ENCODE measurements at regions not wholly inside any gene's neighbourhood (a gene's known extent, or its start where the extent isn't known, plus 50 kb on each side); places are given as distances from the start of the nearest gene placed in this dataset.

DNA sequence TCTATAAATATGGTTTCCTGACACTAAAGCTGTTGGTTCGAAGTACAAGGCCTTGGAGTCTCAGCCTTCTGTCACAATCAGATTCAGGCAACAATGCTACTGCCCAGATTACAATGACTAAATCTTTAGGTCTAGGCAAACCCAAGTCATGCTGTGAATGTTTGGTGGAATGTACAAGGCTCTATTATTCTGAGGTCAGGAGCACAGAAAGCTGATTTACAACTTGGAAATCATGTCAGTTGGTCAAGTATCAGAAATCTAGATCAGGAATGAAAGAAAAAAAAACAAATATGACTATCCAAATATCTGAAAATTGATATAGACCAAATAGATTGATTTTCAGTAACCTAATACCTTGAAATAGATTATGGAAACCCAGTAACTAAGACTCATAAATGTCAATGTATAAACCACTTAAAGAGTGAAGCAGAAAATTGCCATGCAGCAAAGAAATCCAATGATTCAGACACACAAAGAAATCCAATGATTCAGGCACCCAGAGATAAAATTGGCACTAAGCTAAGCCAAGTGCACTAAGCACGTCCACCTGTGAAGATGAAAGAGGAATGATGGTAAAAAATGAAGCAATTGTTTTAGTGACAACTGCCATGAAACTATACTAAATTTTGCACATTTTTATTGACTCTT lies 588.0 kb upstream of the TUSC1 start:
- Histone ChIP-seq H3K4me2 (ENCODE audit: low read length) (no peak overlapping the region), H3K4me1 (ENCODE audit: insufficient read depth, low read length, severe bottlenecking) (no peaks in the 10 kb centered on the region), H3K79me2 (ENCODE audit: insufficient read depth, low read length) (no peaks in the 10 kb centered on the region), H3K36me3 (ENCODE audit: insufficient read depth, low read length) (no peaks in the 10 kb centered on the region), H3F3A (ENCODE audit: insufficient read depth, low read length) (no peaks in the 10 kb centered on the region), H3K4me3 (ENCODE audit: low read depth, low read length, poor library complexity, severe bottlenecking) (no peak overlapping the region), H2AFZ (ENCODE audit: low read length) (no peak overlapping the region), H4K20me1 (ENCODE audit: insufficient read depth, low read length) (no peaks in the 10 kb centered on the region), H3K9me3 (ENCODE audit: low read length) (no peaks in the 10 kb centered on the region), H3K27ac (ENCODE audit: low read depth, low read length, poor library complexity, severe bottlenecking) (no peak overlapping the region), H3K9me2 (ENCODE audit: low read depth, low read length) (no peaks in the 10 kb centered on the region), H3K27me3 (ENCODE audit: insufficient read depth, low read length) (no peaks in the 10 kb centered on the region), H3K9ac (ENCODE audit: low read length) (no peak overlapping the region)
- TF ChIP-seq, protein P1, sequence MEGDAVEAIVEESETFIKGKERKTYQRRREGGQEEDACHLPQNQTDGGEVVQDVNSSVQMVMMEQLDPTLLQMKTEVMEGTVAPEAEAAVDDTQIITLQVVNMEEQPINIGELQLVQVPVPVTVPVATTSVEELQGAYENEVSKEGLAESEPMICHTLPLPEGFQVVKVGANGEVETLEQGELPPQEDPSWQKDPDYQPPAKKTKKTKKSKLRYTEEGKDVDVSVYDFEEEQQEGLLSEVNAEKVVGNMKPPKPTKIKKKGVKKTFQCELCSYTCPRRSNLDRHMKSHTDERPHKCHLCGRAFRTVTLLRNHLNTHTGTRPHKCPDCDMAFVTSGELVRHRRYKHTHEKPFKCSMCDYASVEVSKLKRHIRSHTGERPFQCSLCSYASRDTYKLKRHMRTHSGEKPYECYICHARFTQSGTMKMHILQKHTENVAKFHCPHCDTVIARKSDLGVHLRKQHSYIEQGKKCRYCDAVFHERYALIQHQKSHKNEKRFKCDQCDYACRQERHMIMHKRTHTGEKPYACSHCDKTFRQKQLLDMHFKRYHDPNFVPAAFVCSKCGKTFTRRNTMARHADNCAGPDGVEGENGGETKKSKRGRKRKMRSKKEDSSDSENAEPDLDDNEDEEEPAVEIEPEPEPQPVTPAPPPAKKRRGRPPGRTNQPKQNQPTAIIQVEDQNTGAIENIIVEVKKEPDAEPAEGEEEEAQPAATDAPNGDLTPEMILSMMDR (IDR thresholded peaks at IDR 0.05; ENCODE audit: low read length) = no peak
- TF ChIP-seq EZH2 (IDR thresholded peaks at IDR 0.05; ENCODE audit: borderline replicate concordance, low read length) = no peak

DNA sequence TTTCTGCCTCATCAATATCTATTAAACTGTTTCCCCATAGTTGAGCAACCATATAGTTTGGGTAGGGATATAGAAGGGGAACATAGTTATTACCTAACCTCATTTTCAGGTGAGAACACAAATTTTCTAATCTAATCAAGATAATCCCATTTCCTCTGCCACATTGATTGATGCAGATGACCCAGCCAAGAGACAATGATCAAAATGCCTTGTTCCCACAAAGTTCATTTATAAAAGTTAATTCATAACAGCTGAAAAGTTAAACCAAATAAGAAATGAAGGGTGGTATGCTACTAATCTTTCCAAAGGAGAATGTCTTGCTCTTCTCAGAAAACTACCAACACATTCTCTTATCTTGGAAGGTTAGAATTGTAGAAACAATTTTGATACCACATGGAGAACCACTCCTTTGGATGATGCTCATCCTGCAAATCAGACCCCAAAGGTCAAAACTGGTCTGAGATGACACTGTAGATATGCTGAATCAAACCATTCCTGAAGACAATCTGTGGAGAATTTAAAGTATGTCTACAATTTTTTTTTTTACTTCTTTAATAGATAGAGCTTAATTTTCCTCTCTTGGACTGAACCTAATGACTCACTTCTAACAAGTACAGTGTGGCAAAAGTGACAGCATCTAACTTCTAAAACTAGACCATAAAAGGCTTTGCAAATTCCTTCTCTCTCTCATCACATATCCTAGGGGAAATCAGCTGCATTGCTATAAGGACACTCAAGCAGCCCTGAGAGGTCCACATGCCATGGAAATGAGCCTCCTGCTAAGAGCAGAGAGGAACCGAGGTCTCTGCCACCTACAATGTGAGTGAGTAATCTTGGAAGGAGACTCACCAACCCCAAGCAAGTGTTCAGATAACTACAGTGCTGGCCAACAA lies 586.7 kb upstream of the TUSC1 start:
- Histone ChIP-seq H3K36me3 (ENCODE audit: insufficient read depth, low read length) (no peaks in the 10 kb centered on the region), H3K79me2 (ENCODE audit: insufficient read depth, low read length) (no peaks in the 10 kb centered on the region), H3K9ac (ENCODE audit: low read length) (no peak overlapping the region), H3K4me3 (ENCODE audit: low read depth, low read length, poor library complexity, severe bottlenecking) (no peak overlapping the region), H3K9me3 (ENCODE audit: low read length) (no peaks in the 10 kb centered on the region), H3K4me1 (ENCODE audit: insufficient read depth, low read length, severe bottlenecking) (no peaks in the 10 kb centered on the region), H3K4me2 (ENCODE audit: low read length) (no peak overlapping the region), H3K27ac (ENCODE audit: low read depth, low read length, poor library complexity, severe bottlenecking) (no peak overlapping the region), H4K20me1 (ENCODE audit: insufficient read depth, low read length) (no peaks in the 10 kb centered on the region), H2AFZ (ENCODE audit: low read length) (no peak overlapping the region), H3K27me3 (ENCODE audit: insufficient read depth, low read length) (no peaks in the 10 kb centered on the region), H3K9me2 (ENCODE audit: low read depth, low read length) (no peaks in the 10 kb centered on the region), H3F3A (ENCODE audit: insufficient read depth, low read length) (no peaks in the 10 kb centered on the region)
- TF ChIP-seq, protein P1 (IDR thresholded peaks at IDR 0.05; ENCODE audit: low read length) = no peak
- no peak for TF ChIP-seq EZH2 (IDR thresholded peaks at IDR 0.05; ENCODE audit: borderline replicate concordance, low read length)

DNA sequence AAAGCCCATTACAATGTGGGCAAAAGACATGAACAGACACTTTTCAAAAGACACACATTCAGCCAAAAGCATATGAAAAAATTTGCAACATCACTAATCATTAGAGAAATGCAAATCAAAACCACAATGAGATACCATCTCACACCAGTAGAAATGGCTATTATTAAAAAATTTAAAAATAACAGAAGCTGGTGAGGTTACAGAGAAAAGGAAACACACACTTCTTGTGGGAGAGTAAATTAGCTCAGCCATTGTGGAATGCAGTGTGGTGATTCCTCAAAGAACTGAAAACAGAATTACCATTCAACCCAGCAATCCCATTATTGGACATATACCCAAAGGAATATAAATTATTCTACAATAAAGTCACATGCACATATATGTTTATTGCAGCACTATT lies 585.2 kb upstream of the TUSC1 start:
- H3K9me3 ChIP-seq (ENCODE audit: low read length) = no peaks in the 10 kb centered on the region
- H3K36me3 ChIP-seq (ENCODE audit: insufficient read depth, low read length) = no peaks in the 10 kb centered on the region
- no peaks in the 10 kb centered on the region for H3K9me2 ChIP-seq (ENCODE audit: low read depth, low read length)
- H2AFZ ChIP-seq (ENCODE audit: low read length) = no peak overlapping the region
- no peaks in the 10 kb centered on the region for H3K4me1 ChIP-seq (ENCODE audit: insufficient read depth, low read length, severe bottlenecking)
- TF ChIP-seq EZH2 (IDR thresholded peaks at IDR 0.05; ENCODE audit: borderline replicate concordance, low read length) = no peak
- TF ChIP-seq, protein P1 (IDR thresholded peaks at IDR 0.05; ENCODE audit: low read length) = no peak
- no peaks in the 10 kb centered on the region for H3F3A ChIP-seq (ENCODE audit: insufficient read depth, low read length)
- H3K79me2 ChIP-seq (ENCODE audit: insufficient read depth, low read length) = no peaks in the 10 kb centered on the region
- no peaks in the 10 kb centered on the region for H3K27me3 ChIP-seq (ENCODE audit: insufficient read depth, low read length)
- H3K9ac ChIP-seq (ENCODE audit: low read length) = no peak overlapping the region
- no peak overlapping the region for H3K4me3 ChIP-seq (ENCODE audit: low read depth, low read length, poor library complexity, severe bottlenecking)
- no peak overlapping the region for H3K4me2 ChIP-seq (ENCODE audit: low read length)
- H4K20me1 ChIP-seq (ENCODE audit: insufficient read depth, low read length) = no peaks in the 10 kb centered on the region
- no peak overlapping the region for H3K27ac ChIP-seq (ENCODE audit: low read depth, low read length, poor library complexity, severe bottlenecking)
